GM06990 (cell line): ENCODE measurements at regions not wholly inside any gene's neighbourhood (a gene's known extent, or its start where the extent isn't known, plus 50 kb on each side); places are given as distances from the start of the nearest gene placed in this dataset.

Experiments used
- DNase-seq: peaks from one replicate; pipeline ENCODE4 v3.0.0-alpha.2; 2011; ENCODE audit not compliant: insufficient read length; ENCODE audit errors: extremely low read depth
- H3K27me3 ChIP-seq: replicated peaks from 2 replicates; pipeline ENCODE4 v1.6.0; 2011; ENCODE audit warnings: low read length; ENCODE audit not compliant: control insufficient read depth, insufficient read depth
- H3K36me3 ChIP-seq: 2 replicates; pipeline ENCODE4 v1.5.1; 2011; ENCODE audit warnings: low read length; ENCODE audit not compliant: control insufficient read depth, insufficient read depth
- H3K4me3 ChIP-seq: replicated peaks from 2 replicates; pipeline ENCODE4 v1.5.1; 2011; ENCODE audit warnings: low read depth, mild to moderate bottlenecking, control low read depth, low read length
- TF ChIP-seq, protein P1 (sequence below): IDR thresholded peaks from 2 replicates; pipeline ENCODE4 v1.5.1; 2011; ENCODE audit warnings: low read length, control low read depth, mild to moderate bottlenecking, inconsistent platforms; ENCODE audit not compliant: insufficient read depth, poor library complexity, severe bottlenecking

DNA sequence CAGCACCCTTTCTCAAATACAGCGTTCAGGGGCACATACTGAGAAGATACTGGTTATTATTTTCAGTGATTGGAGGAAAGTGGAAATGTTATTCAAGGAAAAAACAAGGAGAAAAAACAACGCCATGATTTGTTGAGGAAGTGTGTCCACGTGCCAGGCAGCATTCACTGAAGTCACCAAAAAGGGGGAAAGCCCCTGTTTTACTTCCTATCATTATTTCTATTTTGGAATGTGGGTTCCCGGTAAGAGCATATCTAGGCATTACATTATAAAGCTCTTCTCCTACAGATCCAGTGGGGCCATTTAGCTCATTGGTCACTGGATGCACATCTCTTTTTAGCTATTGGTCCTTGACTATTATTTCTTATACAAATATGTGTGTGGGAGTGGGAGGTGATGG, 518.7 kb downstream of the TXNL1 start:
- Histone ChIP-seq H3K36me3 (no peaks in the 10 kb centered on the region), H3K27me3 (no peaks in the 10 kb centered on the region), H3K4me3 (no peak overlapping the region)
- TF ChIP-seq, protein P1, sequence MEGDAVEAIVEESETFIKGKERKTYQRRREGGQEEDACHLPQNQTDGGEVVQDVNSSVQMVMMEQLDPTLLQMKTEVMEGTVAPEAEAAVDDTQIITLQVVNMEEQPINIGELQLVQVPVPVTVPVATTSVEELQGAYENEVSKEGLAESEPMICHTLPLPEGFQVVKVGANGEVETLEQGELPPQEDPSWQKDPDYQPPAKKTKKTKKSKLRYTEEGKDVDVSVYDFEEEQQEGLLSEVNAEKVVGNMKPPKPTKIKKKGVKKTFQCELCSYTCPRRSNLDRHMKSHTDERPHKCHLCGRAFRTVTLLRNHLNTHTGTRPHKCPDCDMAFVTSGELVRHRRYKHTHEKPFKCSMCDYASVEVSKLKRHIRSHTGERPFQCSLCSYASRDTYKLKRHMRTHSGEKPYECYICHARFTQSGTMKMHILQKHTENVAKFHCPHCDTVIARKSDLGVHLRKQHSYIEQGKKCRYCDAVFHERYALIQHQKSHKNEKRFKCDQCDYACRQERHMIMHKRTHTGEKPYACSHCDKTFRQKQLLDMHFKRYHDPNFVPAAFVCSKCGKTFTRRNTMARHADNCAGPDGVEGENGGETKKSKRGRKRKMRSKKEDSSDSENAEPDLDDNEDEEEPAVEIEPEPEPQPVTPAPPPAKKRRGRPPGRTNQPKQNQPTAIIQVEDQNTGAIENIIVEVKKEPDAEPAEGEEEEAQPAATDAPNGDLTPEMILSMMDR, result no peak
- DNase-seq, result no peak

DNA sequence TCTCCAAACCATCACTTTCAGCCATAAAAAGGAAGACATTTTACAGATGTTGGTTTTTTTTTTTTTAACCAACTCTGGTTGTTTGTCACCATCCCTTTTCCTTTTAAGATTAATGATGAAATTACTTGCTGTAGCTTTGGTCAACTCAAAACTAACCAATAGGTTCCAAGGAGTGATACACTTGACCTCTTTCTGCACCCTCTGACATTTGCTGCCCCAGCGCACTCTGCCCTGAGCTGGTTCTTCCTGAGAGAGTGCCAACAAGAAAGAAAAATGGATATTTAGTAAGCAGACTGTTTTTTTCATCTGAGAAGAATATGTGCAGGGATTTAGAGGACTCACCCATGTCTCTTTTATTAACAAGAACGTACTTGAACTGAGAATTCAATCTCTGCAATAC, 520.0 kb downstream of the TXNL1 start:
- H3K36me3 ChIP-seq, result no peaks in the 10 kb centered on the region
- no peaks in the 10 kb centered on the region for H3K27me3 ChIP-seq
- no peak overlapping the region for H3K4me3 ChIP-seq
- DNase-seq, result no peak
- TF ChIP-seq, protein P1, result no peak

DNA sequence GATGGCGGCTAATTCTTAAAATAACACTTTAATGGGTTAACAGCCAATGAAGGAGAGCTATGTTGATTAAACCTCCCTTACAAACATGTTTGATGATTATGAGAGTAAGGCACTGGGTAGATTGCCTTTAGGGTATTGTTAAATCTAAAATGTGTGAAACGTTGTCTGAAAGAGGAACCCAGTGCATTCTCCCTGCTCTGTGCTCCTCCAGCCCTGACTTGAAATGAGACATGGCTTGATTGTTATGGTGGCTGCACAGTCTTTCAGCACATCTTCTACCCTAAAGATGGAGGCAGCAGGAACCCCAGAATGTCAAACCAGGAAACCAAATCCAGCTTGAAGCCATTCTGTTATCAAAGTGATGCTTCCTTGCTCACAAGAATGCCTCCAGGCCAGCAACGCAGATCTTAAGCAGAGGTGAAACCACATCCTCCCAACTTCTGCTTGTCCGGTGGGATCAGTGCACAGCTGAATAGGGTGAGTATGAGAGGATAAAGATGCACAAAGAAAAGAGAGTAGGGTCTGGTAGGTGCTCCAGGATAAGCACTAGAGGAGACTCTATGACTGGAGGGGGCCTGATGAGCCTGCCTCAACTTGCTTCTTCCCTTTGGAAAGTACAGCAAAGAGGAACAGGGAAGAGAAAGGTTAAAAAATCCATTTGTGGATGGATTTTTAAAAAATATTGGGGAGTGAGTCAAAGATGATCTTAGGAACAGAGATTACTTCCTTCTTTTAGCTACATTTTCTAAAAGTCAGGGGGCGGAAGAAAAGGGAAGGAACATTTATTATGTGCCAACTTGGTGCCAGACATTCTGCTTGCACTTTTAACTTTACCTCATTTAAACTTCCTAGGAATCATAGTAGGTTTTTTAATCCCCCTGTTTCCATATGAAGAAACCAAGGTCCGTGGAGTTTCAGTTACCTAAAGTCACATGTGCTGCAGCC, 523.0 kb downstream of the TXNL1 start:
- TF ChIP-seq, protein P1, result no peak
- Histone ChIP-seq H3K27me3 (no peaks in the 10 kb centered on the region), H3K4me3 (no peak overlapping the region), H3K36me3 (no peaks in the 10 kb centered on the region)
- no peak for DNase-seq

DNA sequence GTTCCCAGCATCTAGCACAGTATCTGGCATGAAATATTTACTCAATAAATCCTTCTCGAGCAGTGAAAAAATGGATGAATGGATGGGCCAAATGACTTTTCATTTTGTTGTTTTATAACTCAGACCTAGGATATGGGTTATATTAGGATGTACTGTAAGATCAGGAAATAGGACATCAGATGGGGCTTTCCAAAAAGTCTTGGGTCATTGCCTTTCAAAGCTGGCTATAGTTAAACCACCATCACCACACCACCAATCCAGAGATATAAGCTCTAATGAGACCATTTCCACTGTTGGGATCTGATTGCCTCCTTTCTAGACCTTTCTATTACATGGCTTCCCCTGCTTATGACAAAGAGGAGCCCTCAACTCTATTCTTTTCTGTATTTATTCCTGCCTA, 525.0 kb upstream of the TCF4 start:
- DNase-seq, result no peak
- TF ChIP-seq, protein P1, result no peak

DNA sequence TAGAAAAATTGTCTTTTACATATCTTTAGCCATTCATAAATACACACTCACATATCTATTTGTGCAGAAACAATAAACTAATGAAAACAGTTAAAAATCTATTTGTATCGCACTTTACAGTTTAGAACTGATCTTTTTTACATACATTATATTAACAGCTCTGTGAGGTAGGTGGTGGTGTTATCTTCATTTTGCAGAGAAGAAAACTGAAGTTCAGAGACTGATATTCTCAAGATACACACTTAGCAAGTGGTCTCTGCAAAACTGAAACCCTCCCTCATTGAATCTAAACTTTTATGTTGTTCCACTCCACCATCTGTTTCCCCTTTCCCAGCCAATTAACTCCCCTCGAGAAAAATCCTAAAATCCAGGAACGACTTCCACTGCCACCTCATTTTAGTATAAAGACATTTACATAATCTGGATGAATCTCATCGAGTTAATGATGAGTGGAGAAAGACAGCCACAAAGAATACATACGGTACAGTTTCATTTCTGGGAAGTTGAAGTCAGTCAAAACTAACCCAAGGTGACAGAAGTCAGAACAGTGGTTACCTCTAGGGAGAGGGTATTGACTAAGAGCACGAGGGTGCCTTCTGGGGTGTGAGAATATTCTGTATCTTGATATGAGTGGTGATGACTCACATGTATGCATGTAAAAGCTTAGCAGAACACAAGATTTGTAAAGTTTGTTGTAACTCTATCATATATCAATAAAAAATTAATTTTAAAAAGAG, 524.2 kb upstream of the TCF4 start:
- Histone ChIP-seq H3K27me3 (no peaks in the 10 kb centered on the region), H3K4me3 (no peak overlapping the region; the same call in 1 of the 2 replicates), H3K36me3 (no peaks in the 10 kb centered on the region)
- TF ChIP-seq, protein P1, result no peak
- peak; percentile 67 for DNase-seq

More for the DNA sequence above, 525.0 kb upstream of the TCF4 start:
- no peaks in the 10 kb centered on the region for H3K27me3 ChIP-seq
- no peak overlapping the region for H3K4me3 ChIP-seq
- H3K36me3 ChIP-seq, result no peaks in the 10 kb centered on the region
